ENCODE measurements at regions not wholly inside any gene's neighbourhood (a gene's known extent, or its start where the extent isn't known, plus 50 kb on each side); places are given as distances from the start of the nearest gene placed in this dataset.
A peak's percentile ranks its signal among the peaks of the same experiment; 100 is the strongest.

- TF ChIP-seq CTCF (IDR thresholded peaks at IDR 0.05; ENCODE audit: low read depth, low read length, missing control alignments): no peak
- H3K4me3 ChIP-seq (replicated peaks; ENCODE audit: low read depth, low read length): no peak overlapping the region
- DNase-seq (ENCODE audit: extremely low read depth, low read depth): no peak
Observed at GRCh38 chrX:69229436-69229835, 64.2 kb upstream of the PJA1 start.

DNA sequence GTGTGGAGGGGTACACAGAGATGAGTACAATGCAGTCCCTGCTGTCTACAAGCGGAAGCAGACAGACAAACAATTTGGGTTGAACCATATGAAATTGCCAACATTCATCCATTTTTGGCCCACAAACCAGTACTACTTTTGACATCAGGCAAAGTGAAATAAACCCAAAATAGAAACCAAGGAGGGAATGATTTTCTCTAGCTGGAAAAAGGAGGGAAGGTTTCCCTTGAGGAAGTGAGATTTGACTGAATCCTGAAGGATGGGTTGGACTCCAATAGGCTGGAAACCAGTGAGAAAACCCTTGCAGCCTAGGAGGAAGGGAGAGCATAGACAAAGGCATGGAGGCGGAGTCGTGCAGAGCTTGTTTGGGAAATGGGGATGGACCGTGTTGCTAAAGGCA is 63.5 kb upstream of the PJA1 start:
- no peak for DNase-seq (ENCODE audit: extremely low read depth, low read depth)
- no peak for TF ChIP-seq CTCF (IDR thresholded peaks at IDR 0.05; ENCODE audit: low read depth, low read length, missing control alignments)
- no peak overlapping the region for H3K4me3 ChIP-seq (replicated peaks; ENCODE audit: low read depth, low read length)

GRCh38 chrX:69226459-69227158 is 61.4 kb upstream of the PJA1 start:
- H3K4me3 ChIP-seq (replicated peaks; ENCODE audit: low read depth, low read length): no peak overlapping the region
- no peak for TF ChIP-seq CTCF (IDR thresholded peaks at IDR 0.05; ENCODE audit: low read depth, low read length, missing control alignments)
- DNase-seq (ENCODE audit: extremely low read depth, low read depth): no peak

GRCh38 chrX:69222103-69223090 is 57.1 kb upstream of the PJA1 start:
- peak; percentile 77 for TF ChIP-seq CTCF (IDR thresholded peaks at IDR 0.05; ENCODE audit: low read depth, low read length, missing control alignments)
- DNase-seq (ENCODE audit: extremely low read depth, low read depth): peak; percentile 17
- H3K4me3 ChIP-seq (replicated peaks; ENCODE audit: low read depth, low read length): no peak overlapping the region

DNA sequence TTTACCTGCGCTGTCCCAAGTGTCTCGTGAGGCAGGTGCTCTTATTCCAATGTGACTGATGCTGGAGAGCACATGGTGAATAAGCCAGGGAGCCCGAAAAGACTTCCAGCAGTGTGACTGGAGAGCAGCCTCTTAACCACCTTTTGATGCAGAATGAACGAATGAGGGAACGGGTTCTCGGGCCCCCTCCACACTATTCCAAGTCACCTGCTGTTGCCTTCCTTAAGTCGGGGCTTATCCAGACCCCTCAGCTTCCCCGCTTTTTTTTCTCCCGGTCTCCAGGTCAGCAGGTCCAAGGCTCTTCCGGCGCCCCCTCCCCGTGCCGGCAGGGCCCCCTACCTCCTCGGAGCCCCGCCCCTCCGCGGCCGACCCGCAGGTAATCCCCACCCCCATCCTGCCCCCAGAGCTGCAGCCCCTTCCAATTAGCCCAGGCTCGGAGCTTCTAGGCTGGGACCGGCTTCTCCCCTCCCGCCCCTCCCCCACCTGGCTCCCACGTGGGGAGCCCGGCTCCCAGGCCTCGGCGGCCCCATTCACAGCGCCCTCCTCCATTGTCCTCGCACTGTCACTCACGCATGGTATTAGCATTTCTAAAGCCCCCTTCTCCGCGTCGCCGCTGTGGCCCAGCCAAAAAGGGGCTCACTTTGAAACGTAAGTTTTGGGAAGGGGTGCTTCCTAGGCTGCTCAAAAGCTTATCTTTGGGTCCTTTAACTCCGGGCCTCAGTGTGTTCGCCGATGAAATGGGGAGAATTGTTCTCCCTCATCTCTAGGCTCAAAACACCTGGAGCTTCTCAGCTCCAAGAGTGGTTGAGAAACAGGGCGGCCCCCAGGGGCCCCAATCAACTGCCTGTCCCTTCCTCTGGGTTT is 56.2 kb upstream of the PJA1 start:
- no peak for DNase-seq (ENCODE audit: extremely low read depth, low read depth)
- TF ChIP-seq CTCF (IDR thresholded peaks at IDR 0.05; ENCODE audit: low read depth, low read length, missing control alignments): no peak
- no peak overlapping the region for H3K4me3 ChIP-seq (replicated peaks; ENCODE audit: low read depth, low read length)

- TF ChIP-seq CTCF (IDR thresholded peaks at IDR 0.05; ENCODE audit: low read depth, low read length, missing control alignments): no peak
- DNase-seq (ENCODE audit: extremely low read depth, low read depth): no peak
Observed at GRCh38 chrX:69218407-69218997, 53.2 kb upstream of the PJA1 start.

More at GRCh38 chrX:69218407-69218997, 53.2 kb upstream of the PJA1 start:
- H3K4me3 ChIP-seq (replicated peaks; ENCODE audit: low read depth, low read length): no peak overlapping the region

Data from HFF-Myc (cell line).